ES-I3 (cell line): ENCODE measurements at regions not wholly inside any gene's neighbourhood (a gene's known extent, or its start where the extent isn't known, plus 50 kb on each side); places are given as distances from the start of the nearest gene placed in this dataset.

Experiments used
- H3K36me3 ChIP-seq: 2 replicates; pipeline ENCODE4 v1.6.1; 2013; ENCODE audit warnings: mild to moderate bottlenecking, low read length, control low read depth, moderate library complexity; ENCODE audit not compliant: insufficient read depth
- H3K4me1 ChIP-seq: 2 replicates; pipeline ENCODE4 v1.6.1; 2013; ENCODE audit warnings: mild to moderate bottlenecking, control low read depth, low read length; ENCODE audit not compliant: insufficient read depth
- H3K9ac ChIP-seq: 2 replicates; pipeline ENCODE4 v1.6.1; 2013; ENCODE audit warnings: low read depth, mild to moderate bottlenecking, low read length, moderate library complexity
- H3K9me3 ChIP-seq: 2 replicates; pipeline ENCODE4 v1.6.1; 2013; ENCODE audit warnings: mild to moderate bottlenecking, low read length, moderate library complexity; ENCODE audit not compliant: control insufficient read depth, insufficient read depth

GRCh38 chr22:47573141-47573540 lies 810.7 kb downstream of the TBC1D22A start:
- Histone ChIP-seq H3K9ac (no peak overlapping the region), H3K4me1 (no peaks in the 10 kb centered on the region), H3K36me3 (no peaks in the 10 kb centered on the region), H3K9me3 (no peaks in the 10 kb centered on the region)

DNA sequence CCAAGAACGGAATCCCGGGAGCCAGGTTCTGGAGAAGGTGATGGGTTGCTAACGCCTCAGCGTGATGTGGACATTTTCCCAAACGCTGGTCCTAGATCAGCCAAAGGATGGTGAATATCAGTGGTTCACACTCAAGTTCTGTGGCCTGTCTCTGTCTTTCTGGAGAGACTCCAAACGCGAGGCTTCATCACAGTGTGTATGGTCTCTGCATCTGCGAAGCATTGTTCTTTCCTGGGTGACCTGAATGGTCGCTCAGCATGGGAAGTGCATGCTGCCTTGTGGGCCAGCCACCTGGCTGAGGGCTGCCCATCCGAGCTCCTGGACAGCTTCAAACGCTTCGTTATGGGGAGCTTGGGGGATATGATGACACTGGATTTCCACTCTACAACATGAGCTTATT lies 810.0 kb downstream of the TBC1D22A start:
- no peaks in the 10 kb centered on the region for H3K9me3 ChIP-seq

DNA sequence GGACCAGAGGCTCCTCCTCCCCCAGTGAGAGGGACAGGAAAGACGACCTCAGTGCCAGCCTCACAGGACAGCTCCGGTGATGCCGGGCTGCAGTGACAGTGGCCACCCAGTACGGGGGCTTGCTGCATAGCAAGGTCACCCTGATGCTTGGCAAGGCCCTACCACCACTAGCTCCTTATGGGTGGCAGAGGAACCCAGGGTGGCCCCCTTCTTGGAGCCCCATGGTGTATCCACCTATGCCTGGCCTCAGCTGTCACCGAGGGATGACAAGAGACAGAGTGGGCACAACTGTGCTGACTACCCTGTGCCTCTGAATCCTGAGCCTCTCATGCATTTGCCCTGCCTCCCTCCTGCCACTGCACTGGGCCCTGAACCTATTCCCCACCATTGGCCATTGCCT lies 809.2 kb downstream of the TBC1D22A start:
- H3K9me3 ChIP-seq: no peaks in the 10 kb centered on the region
- no peaks in the 10 kb centered on the region for H3K36me3 ChIP-seq
- no peaks in the 10 kb centered on the region for H3K4me1 ChIP-seq
- H3K9ac ChIP-seq: no peak overlapping the region

More for the DNA sequence above, 810.0 kb downstream of the TBC1D22A start:
- no peak overlapping the region for H3K9ac ChIP-seq
- H3K36me3 ChIP-seq: no peaks in the 10 kb centered on the region
- H3K4me1 ChIP-seq: no peaks in the 10 kb centered on the region

- H3K9me3 ChIP-seq: no peaks in the 10 kb centered on the region
- H3K9ac ChIP-seq: no peak overlapping the region
- no peaks in the 10 kb centered on the region for H3K36me3 ChIP-seq
- H3K4me1 ChIP-seq: no peaks in the 10 kb centered on the region
Measured at GRCh38 chr22:47570851-47571250, 808.4 kb downstream of the TBC1D22A start.

DNA sequence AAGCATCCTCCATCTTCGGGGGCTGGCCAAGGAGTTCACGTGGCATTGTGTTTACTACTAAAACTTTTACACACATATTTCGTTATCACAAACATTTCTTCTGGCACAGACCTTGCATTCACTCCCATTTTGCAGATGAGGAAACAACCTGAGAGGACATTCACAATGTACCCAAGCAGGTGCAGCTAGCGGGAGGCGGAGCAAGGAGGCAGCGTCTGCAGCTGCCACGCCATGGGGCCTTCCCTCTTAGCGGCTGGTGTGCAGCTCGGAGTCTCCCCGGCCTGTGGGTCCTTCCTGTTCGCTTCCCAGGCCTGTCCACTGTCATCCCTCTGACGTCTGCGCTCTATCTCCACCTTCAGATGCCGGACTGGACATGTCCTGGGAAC lies 807.8 kb downstream of the TBC1D22A start:
- H3K36me3 ChIP-seq: no peaks in the 10 kb centered on the region
- no peaks in the 10 kb centered on the region for H3K4me1 ChIP-seq
- no peaks in the 10 kb centered on the region for H3K9me3 ChIP-seq
- H3K9ac ChIP-seq: no peak overlapping the region

- no peak overlapping the region for H3K9ac ChIP-seq
- H3K4me1 ChIP-seq: no peaks in the 10 kb centered on the region
- no peaks in the 10 kb centered on the region for H3K9me3 ChIP-seq
- no peaks in the 10 kb centered on the region for H3K36me3 ChIP-seq
Measured at GRCh38 chr22:47569389-47570299, 807.2 kb downstream of the TBC1D22A start.

GRCh38 chr22:47568700-47569099 lies 806.2 kb downstream of the TBC1D22A start:
- no peak overlapping the region for H3K9ac ChIP-seq

GRCh38 chr22:47567126-47568090 lies 805.0 kb downstream of the TBC1D22A start:
- no peaks in the 10 kb centered on the region for H3K36me3 ChIP-seq
- H3K9me3 ChIP-seq: no peaks in the 10 kb centered on the region
- H3K9ac ChIP-seq: no peak overlapping the region
- no peaks in the 10 kb centered on the region for H3K4me1 ChIP-seq

More at GRCh38 chr22:47568700-47569099, 806.2 kb downstream of the TBC1D22A start:
- H3K36me3 ChIP-seq: no peaks in the 10 kb centered on the region
- no peaks in the 10 kb centered on the region for H3K9me3 ChIP-seq
- H3K4me1 ChIP-seq: no peaks in the 10 kb centered on the region

DNA sequence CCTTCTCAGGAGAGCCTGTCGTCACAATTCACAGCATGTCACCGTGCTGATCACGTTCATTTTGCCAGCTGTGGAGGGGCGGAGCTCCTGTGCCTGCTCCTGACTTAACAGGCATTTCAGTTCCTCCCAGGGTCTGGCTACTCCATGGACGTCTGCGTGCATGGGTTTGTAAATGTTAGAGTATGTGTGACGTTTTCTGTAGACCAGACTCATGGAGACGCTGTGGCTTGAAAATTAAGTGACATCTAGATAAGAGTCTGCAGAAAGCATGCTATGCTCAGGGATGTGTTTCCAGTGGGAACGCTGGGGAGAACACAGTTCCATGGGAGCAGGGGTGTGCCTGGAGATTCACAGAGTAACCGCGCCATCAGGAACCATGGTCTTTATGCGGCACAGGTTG lies 804.0 kb downstream of the TBC1D22A start:
- no peaks in the 10 kb centered on the region for H3K36me3 ChIP-seq
- no peaks in the 10 kb centered on the region for H3K4me1 ChIP-seq
- H3K9me3 ChIP-seq: no peaks in the 10 kb centered on the region
- H3K9ac ChIP-seq: no peak overlapping the region

GRCh38 chr22:47565607-47566006 lies 803.2 kb downstream of the TBC1D22A start:
- Histone ChIP-seq H3K4me1 (no peaks in the 10 kb centered on the region), H3K9me3 (no peaks in the 10 kb centered on the region), H3K9ac (no peak overlapping the region), H3K36me3 (no peaks in the 10 kb centered on the region)

- H3K4me1 ChIP-seq: no peaks in the 10 kb centered on the region
- H3K9me3 ChIP-seq: no peaks in the 10 kb centered on the region
- no peak overlapping the region for H3K9ac ChIP-seq
Measured at GRCh38 chr22:47564651-47565434, 802.4 kb downstream of the TBC1D22A start.

GRCh38 chr22:47564158-47564450 lies 801.7 kb downstream of the TBC1D22A start:
- no peak overlapping the region for H3K9ac ChIP-seq
- no peaks in the 10 kb centered on the region for H3K4me1 ChIP-seq
- no peaks in the 10 kb centered on the region for H3K36me3 ChIP-seq
- H3K9me3 ChIP-seq: no peaks in the 10 kb centered on the region

More at GRCh38 chr22:47564651-47565434, 802.4 kb downstream of the TBC1D22A start:
- H3K36me3 ChIP-seq: no peaks in the 10 kb centered on the region

- H3K36me3 ChIP-seq: no peaks in the 10 kb centered on the region
- no peak overlapping the region for H3K9ac ChIP-seq
- H3K9me3 ChIP-seq: no peaks in the 10 kb centered on the region
- H3K4me1 ChIP-seq: no peaks in the 10 kb centered on the region
Measured at GRCh38 chr22:47563406-47564157, 801.1 kb downstream of the TBC1D22A start.
